BE2C (cell line): ENCODE measurements at regions not wholly inside any gene's neighbourhood (a gene's known extent, or its start where the extent isn't known, plus 50 kb on each side); places are given as distances from the start of the nearest gene placed in this dataset.

ENCODE experiments used
- DNase-seq: peaks from one replicate; pipeline ENCODE4 v3.0.0-alpha.2; 2020
- H3K27me3 ChIP-seq: fragments of 250-450 bp; sonication (Bioruptor Pico); 2 replicates; pipeline ENCODE4 v1.5.1; 2020; ENCODE audit warnings: mild to moderate bottlenecking
- H3K36me3 ChIP-seq: fragments of 250-450 bp; sonication (Bioruptor Pico); 2 replicates; pipeline ENCODE4 v1.5.1; 2020; ENCODE audit warnings: mild to moderate bottlenecking
- H3K4me1 ChIP-seq: fragments of 250-450 bp; sonication (Bioruptor Pico); 2 replicates; pipeline ENCODE4 v1.5.1; 2020
- H3K4me3 ChIP-seq: 2 replicates; pipeline ENCODE4 v1.5.1; 2011; ENCODE audit warnings: low read depth, low read length
- H3K9me3 ChIP-seq: fragments of 250-450 bp; sonication (Bioruptor Pico); 2 replicates; pipeline ENCODE4 v1.5.1; 2020
- TF ChIP-seq, protein P1 (sequence below): IDR thresholded peaks from 2 replicates; pipeline ENCODE4 v1.5.1; 2012; ENCODE audit warnings: mild to moderate bottlenecking, low read depth, low read length

DNA sequence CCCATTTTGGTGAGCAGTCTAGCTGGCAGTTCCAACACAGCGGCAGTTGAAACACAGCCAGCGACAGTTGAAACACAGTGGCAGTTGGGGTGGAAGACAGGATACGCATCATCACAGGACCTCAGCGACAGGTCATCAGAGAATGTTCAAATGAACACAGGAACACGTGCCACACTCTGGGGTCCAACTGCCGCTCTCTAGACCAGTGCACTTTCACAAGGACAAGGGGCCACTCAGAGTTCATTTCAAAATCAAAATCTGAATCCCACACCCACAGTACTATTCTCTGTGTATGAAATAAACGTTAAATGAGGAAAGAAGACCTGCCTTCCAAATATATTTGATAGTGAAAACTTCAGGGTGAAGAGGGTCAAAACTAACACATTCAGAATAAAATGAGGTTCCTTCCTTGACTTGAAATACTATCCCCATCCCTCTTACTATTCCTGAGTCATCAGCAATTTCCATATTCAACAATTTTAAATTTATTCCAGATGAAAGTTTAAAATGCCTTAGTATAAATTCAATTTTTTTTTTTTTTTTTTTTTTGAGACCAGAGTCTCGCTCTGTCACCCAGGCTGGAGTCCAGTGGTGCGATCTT, 53.0 kb upstream of the SIMC1 start:
- H3K4me3 ChIP-seq = no peak overlapping the region
- DNase-seq = no peak
- TF ChIP-seq, protein P1, sequence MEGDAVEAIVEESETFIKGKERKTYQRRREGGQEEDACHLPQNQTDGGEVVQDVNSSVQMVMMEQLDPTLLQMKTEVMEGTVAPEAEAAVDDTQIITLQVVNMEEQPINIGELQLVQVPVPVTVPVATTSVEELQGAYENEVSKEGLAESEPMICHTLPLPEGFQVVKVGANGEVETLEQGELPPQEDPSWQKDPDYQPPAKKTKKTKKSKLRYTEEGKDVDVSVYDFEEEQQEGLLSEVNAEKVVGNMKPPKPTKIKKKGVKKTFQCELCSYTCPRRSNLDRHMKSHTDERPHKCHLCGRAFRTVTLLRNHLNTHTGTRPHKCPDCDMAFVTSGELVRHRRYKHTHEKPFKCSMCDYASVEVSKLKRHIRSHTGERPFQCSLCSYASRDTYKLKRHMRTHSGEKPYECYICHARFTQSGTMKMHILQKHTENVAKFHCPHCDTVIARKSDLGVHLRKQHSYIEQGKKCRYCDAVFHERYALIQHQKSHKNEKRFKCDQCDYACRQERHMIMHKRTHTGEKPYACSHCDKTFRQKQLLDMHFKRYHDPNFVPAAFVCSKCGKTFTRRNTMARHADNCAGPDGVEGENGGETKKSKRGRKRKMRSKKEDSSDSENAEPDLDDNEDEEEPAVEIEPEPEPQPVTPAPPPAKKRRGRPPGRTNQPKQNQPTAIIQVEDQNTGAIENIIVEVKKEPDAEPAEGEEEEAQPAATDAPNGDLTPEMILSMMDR = no peak
- no peaks in the 10 kb centered on the region for H3K4me1 ChIP-seq
- H3K27me3 ChIP-seq = peaks cover 18% of the 10 kb centered on the region
- H3K36me3 ChIP-seq = no peaks in the 10 kb centered on the region
- H3K9me3 ChIP-seq = no peaks in the 10 kb centered on the region; the same call in 1 of the 2 replicates

DNA sequence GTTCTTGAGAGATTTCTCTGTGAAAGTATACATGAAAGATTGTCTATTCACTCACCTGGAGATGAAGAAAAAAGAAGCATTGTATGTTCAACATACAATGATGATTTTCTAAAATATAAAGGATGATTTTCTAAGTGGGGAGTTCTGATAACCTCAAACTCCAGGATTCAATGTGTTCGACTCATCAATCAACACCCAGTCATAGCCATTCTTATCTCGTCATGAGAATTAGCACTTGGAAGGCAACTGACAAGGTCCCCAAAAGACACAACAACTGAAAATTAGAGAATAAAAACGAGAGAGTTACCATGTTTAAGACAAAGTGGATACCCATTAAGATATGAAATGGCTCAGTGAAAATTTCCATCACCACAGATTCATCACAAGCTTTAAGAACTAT, 52.1 kb upstream of the SIMC1 start:
- TF ChIP-seq, protein P1 = no peak
- no peaks in the 10 kb centered on the region; the same call in 1 of the 2 replicates for H3K9me3 ChIP-seq
- no peak for DNase-seq
- H3K27me3 ChIP-seq = peaks cover 18% of the 10 kb centered on the region
- H3K4me1 ChIP-seq = no peaks in the 10 kb centered on the region
- H3K4me3 ChIP-seq = no peak overlapping the region
- no peaks in the 10 kb centered on the region for H3K36me3 ChIP-seq

DNA sequence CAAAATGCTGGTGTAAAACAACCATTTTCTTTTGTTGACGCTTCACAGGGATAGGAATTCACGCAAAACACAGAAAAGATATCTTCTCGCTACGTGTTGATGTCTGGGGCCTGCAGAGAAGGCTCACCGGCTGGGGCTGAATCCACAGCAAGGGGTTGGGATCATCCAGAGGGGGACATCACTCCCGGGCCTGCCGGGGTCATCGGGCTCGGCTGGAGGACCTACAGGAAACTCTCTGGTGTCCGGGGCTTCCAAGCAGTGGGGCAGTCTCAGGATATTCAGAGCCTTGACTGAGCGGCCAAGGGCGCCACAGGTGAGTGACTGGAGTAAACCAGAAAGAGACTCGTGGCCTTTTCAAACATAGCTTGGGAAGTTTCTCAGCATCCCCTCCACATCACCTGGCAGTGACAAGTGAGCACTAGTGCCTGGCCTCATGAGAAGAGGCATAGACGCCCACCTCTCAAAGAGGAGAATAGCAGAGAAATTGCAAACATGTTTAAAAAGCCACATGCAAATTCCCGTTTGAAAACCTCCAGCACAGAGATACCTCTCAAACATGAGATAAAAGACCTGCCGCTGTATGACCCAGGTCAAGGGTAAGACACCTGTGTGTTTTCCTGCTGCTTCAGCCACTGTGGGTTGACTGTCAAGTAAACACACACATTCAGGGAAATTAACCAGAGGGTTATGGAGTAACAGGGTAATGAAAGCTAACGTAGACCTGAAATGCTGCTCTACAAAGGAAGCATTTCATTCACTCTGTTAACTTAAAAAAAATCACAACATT, 50.8 kb upstream of the SIMC1 start:
- no peak for DNase-seq
- H3K9me3 ChIP-seq = no peaks in the 10 kb centered on the region; the same call in 1 of the 2 replicates
- TF ChIP-seq, protein P1 = no peak
- no peaks in the 10 kb centered on the region for H3K36me3 ChIP-seq
- peaks cover 10% of the 10 kb centered on the region for H3K27me3 ChIP-seq
- H3K4me1 ChIP-seq = no peaks in the 10 kb centered on the region
- H3K4me3 ChIP-seq = no peak overlapping the region

- peaks cover 10% of the 10 kb centered on the region for H3K27me3 ChIP-seq
- TF ChIP-seq, protein P1 = no peak
- H3K4me3 ChIP-seq = no peak overlapping the region
- no peaks in the 10 kb centered on the region for H3K36me3 ChIP-seq
- H3K4me1 ChIP-seq = no peaks in the 10 kb centered on the region
- DNase-seq = no peak
- no peaks in the 10 kb centered on the region; the same call in 1 of the 2 replicates for H3K9me3 ChIP-seq
These were observed 50.1 kb upstream of the SIMC1 start for GRCh38 chr5:176188085-176188484.
